ENCODE measurements at regions not wholly inside any gene's neighbourhood (a gene's known extent, or its start where the extent isn't known, plus 50 kb on each side); places are given as distances from the start of the nearest gene placed in this dataset.

DNA sequence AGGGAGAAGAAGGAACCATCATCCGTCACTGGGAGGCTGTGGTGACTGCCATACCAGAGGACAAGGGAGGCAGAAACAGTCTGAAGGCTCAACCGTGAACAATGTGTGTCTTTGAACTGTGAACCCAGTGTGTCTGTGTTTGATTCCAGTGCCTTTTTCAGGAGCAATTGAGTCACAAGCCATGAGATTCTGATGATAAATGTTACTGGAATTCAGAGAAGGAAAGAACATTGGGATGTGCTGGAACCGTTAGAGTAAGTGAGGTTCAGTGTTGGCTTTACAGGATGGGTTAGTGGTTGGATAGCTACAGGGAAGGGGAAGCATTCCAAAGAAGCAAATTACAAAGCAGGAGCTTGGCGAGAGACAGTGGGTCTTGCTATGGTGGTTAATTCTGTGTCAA, 464.4 kb downstream of the TRIML1 start:
- TF ChIP-seq, protein P1, sequence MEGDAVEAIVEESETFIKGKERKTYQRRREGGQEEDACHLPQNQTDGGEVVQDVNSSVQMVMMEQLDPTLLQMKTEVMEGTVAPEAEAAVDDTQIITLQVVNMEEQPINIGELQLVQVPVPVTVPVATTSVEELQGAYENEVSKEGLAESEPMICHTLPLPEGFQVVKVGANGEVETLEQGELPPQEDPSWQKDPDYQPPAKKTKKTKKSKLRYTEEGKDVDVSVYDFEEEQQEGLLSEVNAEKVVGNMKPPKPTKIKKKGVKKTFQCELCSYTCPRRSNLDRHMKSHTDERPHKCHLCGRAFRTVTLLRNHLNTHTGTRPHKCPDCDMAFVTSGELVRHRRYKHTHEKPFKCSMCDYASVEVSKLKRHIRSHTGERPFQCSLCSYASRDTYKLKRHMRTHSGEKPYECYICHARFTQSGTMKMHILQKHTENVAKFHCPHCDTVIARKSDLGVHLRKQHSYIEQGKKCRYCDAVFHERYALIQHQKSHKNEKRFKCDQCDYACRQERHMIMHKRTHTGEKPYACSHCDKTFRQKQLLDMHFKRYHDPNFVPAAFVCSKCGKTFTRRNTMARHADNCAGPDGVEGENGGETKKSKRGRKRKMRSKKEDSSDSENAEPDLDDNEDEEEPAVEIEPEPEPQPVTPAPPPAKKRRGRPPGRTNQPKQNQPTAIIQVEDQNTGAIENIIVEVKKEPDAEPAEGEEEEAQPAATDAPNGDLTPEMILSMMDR (IDR thresholded peaks at IDR 0.05), result no peak
- no peak for TF ChIP-seq POLR2A (IDR thresholded peaks at IDR 0.05)
